Neural cell (in vitro differentiated cells): ENCODE measurements at regions not wholly inside any gene's neighbourhood (a gene's known extent, or its start where the extent isn't known, plus 50 kb on each side); places are given as distances from the start of the nearest gene placed in this dataset.

Experiments used
- H2AFZ ChIP-seq: fragments of 200-600, 300-800 bp; sonication (generic), shearing (Covaris generic); 2 replicates; pipeline ENCODE4 v1.6.0; 2014; ENCODE audit warnings: low read depth, mild to moderate bottlenecking, antibody characterized with exemption, low read length, moderate library complexity
- H3F3A ChIP-seq: fragments of 200-600 bp; shearing (Covaris generic); 2 replicates; pipeline ENCODE4 v1.6.1; 2016; ENCODE audit warnings: mild to moderate bottlenecking, moderate library complexity, mixed read lengths, antibody characterized with exemption, low read length; ENCODE audit not compliant: insufficient read depth, poor library complexity, severe bottlenecking
- H3K27ac ChIP-seq: fragments of 200-600, 300-800 bp; sonication (generic), shearing (Covaris generic); 2 replicates; pipeline ENCODE4 v1.5.1; 2014; ENCODE audit warnings: mild to moderate bottlenecking, low read length, moderate library complexity
- H3K27me3 ChIP-seq: fragments of 300-800, 200-600 bp; sonication (generic), shearing (Covaris generic); 2 replicates; pipeline ENCODE4 v1.6.0; 2014; ENCODE audit warnings: mild to moderate bottlenecking, low read depth, low read length, moderate library complexity; ENCODE audit not compliant: insufficient read depth
- H3K36me3 ChIP-seq: fragments of 300-800, 200-600 bp; sonication (generic), shearing (Covaris generic); 2 replicates; pipeline ENCODE4 v1.5.1; 2014; ENCODE audit warnings: mild to moderate bottlenecking, antibody characterized with exemption, low read length, moderate library complexity; ENCODE audit not compliant: insufficient read depth
- H3K4me2 ChIP-seq: fragments of 300-800, 200-600 bp; sonication (generic), shearing (Covaris generic); 2 replicates; pipeline ENCODE4 v1.6.0; 2014; ENCODE audit warnings: mild to moderate bottlenecking, low read length
- H3K4me3 ChIP-seq: fragments of 300-800, 200-600 bp; sonication (generic), shearing (Covaris generic); 2 replicates; pipeline ENCODE4 v1.5.1; 2014; ENCODE audit warnings: mild to moderate bottlenecking, low read length, moderate library complexity
- H3K79me2 ChIP-seq: fragments of 200-600 bp; shearing (Covaris generic); replicated peaks from 2 replicates; pipeline ENCODE4 v1.6.0; 2014; ENCODE audit warnings: mild to moderate bottlenecking, low read length, moderate library complexity; ENCODE audit not compliant: insufficient read depth
- H3K9ac ChIP-seq: fragments of 300-800, 200-600 bp; sonication (generic), shearing (Covaris generic); 2 replicates; pipeline ENCODE4 v1.6.1; 2016; ENCODE audit warnings: mild to moderate bottlenecking, low read length, mixed read lengths
- H3K9me2 ChIP-seq: fragments of 200-600 bp; shearing (Covaris generic); 2 replicates; pipeline ENCODE4 v1.6.1; 2016; ENCODE audit warnings: mild to moderate bottlenecking, low read length, mixed read lengths; ENCODE audit not compliant: insufficient read depth
- H3K9me3 ChIP-seq: fragments of 200-600, 300-800 bp; sonication (generic), shearing (Covaris generic); 2 replicates; pipeline ENCODE4 v1.6.1; 2016; ENCODE audit warnings: mild to moderate bottlenecking, mixed run types, low read length, moderate library complexity, mixed read lengths
- H4K20me1 ChIP-seq: fragments of 200-600 bp; shearing (Covaris generic); 2 replicates; pipeline ENCODE4 v1.6.1; 2016; ENCODE audit warnings: mild to moderate bottlenecking, mixed run types; ENCODE audit not compliant: insufficient read depth
- EP300 ChIP-seq: fragments of 450-650 bp; conservative IDR thresholded peaks from 2 replicates; pipeline ENCODE4 v1.6.1; 2014; ENCODE audit warnings: antibody characterized with exemption, mild to moderate bottlenecking, moderate library complexity; ENCODE audit not compliant: poor library complexity, severe bottlenecking
- EZH2 ChIP-seq: fragments of 200-600, 300-800 bp; shearing (Covaris generic), sonication (generic); IDR thresholded peaks from 2 replicates; pipeline ENCODE4 v1.6.1; 2014; ENCODE audit warnings: antibody characterized with exemption, low read length, borderline replicate concordance, mild to moderate bottlenecking; ENCODE audit not compliant: insufficient read depth, poor library complexity, severe bottlenecking
- MXI1 ChIP-seq: fragments of 450-650 bp; conservative IDR thresholded peaks from 2 replicates; pipeline ENCODE4 v1.6.1; 2014; ENCODE audit warnings: antibody characterized with exemption, mild to moderate bottlenecking; ENCODE audit not compliant: poor library complexity, severe bottlenecking
- POLR2AphosphoS5 ChIP-seq: IDR thresholded peaks from 2 replicates; pipeline ENCODE4 v1.6.1; 2012
- RAD21 ChIP-seq: fragments of 450-650 bp; conservative IDR thresholded peaks from 2 replicates; pipeline ENCODE4 v1.6.1; 2014; ENCODE audit warnings: antibody characterized with exemption, mild to moderate bottlenecking, moderate library complexity
- REST ChIP-seq: IDR thresholded peaks from 2 replicates; pipeline ENCODE4 v1.6.1; 2012; ENCODE audit warnings: borderline replicate concordance
- SMC3 ChIP-seq: fragments of 450-650 bp; conservative IDR thresholded peaks from 2 replicates; pipeline ENCODE4 v1.6.1; 2014; ENCODE audit warnings: antibody characterized with exemption, mild to moderate bottlenecking, moderate library complexity; ENCODE audit not compliant: poor library complexity
- TAF1 ChIP-seq: IDR thresholded peaks from 2 replicates; pipeline ENCODE4 v1.6.1; 2012; ENCODE audit warnings: low read depth
- TF ChIP-seq, protein P1 (sequence below): fragments of 450-650 bp; IDR thresholded peaks from 2 replicates; pipeline ENCODE4 v1.5.1; 2014; ENCODE audit warnings: antibody characterized with exemption, mild to moderate bottlenecking, moderate library complexity; ENCODE audit not compliant: poor library complexity, severe bottlenecking

GRCh38 chr12:30257618-30258017 lies 438.1 kb downstream of the IPO8 start:
- Histone ChIP-seq H2AFZ (no peak overlapping the region), H3K4me3 (no peak overlapping the region), H3K36me3 (no peaks in the 10 kb centered on the region), H3K79me2 (no peaks in the 10 kb centered on the region), H3K4me2 (no peak overlapping the region), H3K9me2 (no peaks in the 10 kb centered on the region), H3K27ac (no peak overlapping the region), H3K27me3 (no peaks in the 10 kb centered on the region), H3K9me3 (no peaks in the 10 kb centered on the region), H4K20me1 (no peaks in the 10 kb centered on the region), H3F3A (no peaks in the 10 kb centered on the region), H3K9ac (no peak overlapping the region)
- TF ChIP-seq MXI1, result no peak
- no peak for TF ChIP-seq SMC3
- TF ChIP-seq, protein P1, sequence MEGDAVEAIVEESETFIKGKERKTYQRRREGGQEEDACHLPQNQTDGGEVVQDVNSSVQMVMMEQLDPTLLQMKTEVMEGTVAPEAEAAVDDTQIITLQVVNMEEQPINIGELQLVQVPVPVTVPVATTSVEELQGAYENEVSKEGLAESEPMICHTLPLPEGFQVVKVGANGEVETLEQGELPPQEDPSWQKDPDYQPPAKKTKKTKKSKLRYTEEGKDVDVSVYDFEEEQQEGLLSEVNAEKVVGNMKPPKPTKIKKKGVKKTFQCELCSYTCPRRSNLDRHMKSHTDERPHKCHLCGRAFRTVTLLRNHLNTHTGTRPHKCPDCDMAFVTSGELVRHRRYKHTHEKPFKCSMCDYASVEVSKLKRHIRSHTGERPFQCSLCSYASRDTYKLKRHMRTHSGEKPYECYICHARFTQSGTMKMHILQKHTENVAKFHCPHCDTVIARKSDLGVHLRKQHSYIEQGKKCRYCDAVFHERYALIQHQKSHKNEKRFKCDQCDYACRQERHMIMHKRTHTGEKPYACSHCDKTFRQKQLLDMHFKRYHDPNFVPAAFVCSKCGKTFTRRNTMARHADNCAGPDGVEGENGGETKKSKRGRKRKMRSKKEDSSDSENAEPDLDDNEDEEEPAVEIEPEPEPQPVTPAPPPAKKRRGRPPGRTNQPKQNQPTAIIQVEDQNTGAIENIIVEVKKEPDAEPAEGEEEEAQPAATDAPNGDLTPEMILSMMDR, result no peak
- no peak for TF ChIP-seq REST

DNA sequence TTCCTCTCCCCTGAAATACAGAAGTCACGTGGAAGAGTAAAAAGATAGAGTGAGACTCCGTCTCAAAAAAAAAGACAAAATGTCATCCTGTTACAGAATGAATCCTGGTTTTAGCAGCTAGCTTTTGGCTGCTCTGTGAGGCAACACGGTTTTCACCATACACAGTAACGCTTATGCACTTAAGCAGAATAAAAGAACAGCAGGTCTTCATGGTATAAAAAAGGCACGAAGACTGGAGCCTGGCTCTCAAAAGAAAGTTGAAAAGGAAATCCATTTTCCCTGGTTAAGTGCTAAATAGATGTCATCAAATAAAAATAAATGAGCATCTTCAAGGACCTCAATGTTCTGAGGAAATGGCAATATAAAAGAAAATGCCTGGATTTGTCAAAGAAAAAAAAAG lies 444.1 kb downstream of the IPO8 start:
- H3K4me3 ChIP-seq, result no peak overlapping the region
- H3K79me2 ChIP-seq, result no peaks in the 10 kb centered on the region
- H3K27me3 ChIP-seq, result no peaks in the 10 kb centered on the region
- TF ChIP-seq SMC3, result no peak
- no peak for TF ChIP-seq RAD21
- TF ChIP-seq, protein P1, result no peak
- TF ChIP-seq REST, result no peak
- TF ChIP-seq EZH2, result no peak
- no peak for TF ChIP-seq EP300
- TF ChIP-seq POLR2AphosphoS5, result no peak
- no peak for TF ChIP-seq MXI1
- no peak for TF ChIP-seq TAF1
- no peaks in the 10 kb centered on the region for H4K20me1 ChIP-seq
- no peak overlapping the region for H2AFZ ChIP-seq
- no peaks in the 10 kb centered on the region for H3F3A ChIP-seq
- no peaks in the 10 kb centered on the region for H3K9me2 ChIP-seq
- no peaks in the 10 kb centered on the region for H3K36me3 ChIP-seq
- no peaks in the 10 kb centered on the region for H3K9me3 ChIP-seq
- no peak overlapping the region for H3K9ac ChIP-seq
- no peak overlapping the region for H3K27ac ChIP-seq
- no peak overlapping the region for H3K4me2 ChIP-seq
